Nephron (organoid): ENCODE measurements at regions not wholly inside any gene's neighbourhood (a gene's known extent, or its start where the extent isn't known, plus 50 kb on each side); places are given as distances from the start of the nearest gene placed in this dataset.
A peak's percentile ranks its signal among the peaks of the same experiment; 100 is the strongest.

Source experiments
- H3K27ac Mint-ChIP-seq, 3 experiments: 2 replicates each; pipeline ENCODE4 v1.8.0; 2020; ENCODE audit warnings: mixed read lengths in 3 of 3, mild to moderate bottlenecking in 2 of 3, moderate library complexity in 1 of 3
- H3K27me3 Mint-ChIP-seq: 2 replicates; pipeline ENCODE4 v1.8.0; 2021; ENCODE audit warnings: low read depth, mild to moderate bottlenecking, moderate library complexity, mixed read lengths
- H3K36me3 Mint-ChIP-seq: 2 replicates; pipeline ENCODE4 v1.8.0; 2020; ENCODE audit warnings: low read depth, mixed read lengths
- H3K4me1 Mint-ChIP-seq: 2 replicates; pipeline ENCODE4 v1.8.0; 2020; ENCODE audit warnings: mixed read lengths
- H3K4me3 Mint-ChIP-seq, 3 experiments: 2 replicates each; pipeline ENCODE4 v1.8.0; 2020; ENCODE audit warnings: mild to moderate bottlenecking in 3 of 3, mixed read lengths in 3 of 3, moderate library complexity in 2 of 3
- H3K9me3 Mint-ChIP-seq: 2 replicates; pipeline ENCODE4 v1.8.0; 2020; ENCODE audit warnings: mixed read lengths
- TF ChIP-seq, protein P1 (sequence below), 3 experiments: fragments of 200-600 bp; sonication (generic); IDR thresholded peaks; one replicate each; pipeline ENCODE4 v1.5.0; 2021; ENCODE audit warnings: antibody characterized with exemption in 3 of 3; ENCODE audit not compliant: unreplicated experiment in 3 of 3

- peaks cover 27% of the 10 kb centered on the region for H3K4me1 Mint-ChIP-seq
- no peaks in the 10 kb centered on the region for H3K36me3 Mint-ChIP-seq
- no peak overlapping the region for H3K4me3 Mint-ChIP-seq
- peak overlapping the region in 2 of 3 experiments; percentile 4 to 57 for H3K27ac Mint-ChIP-seq
- H3K9me3 Mint-ChIP-seq = no peaks in the 10 kb centered on the region
- peaks cover 10% of the 10 kb centered on the region for H3K27me3 Mint-ChIP-seq
- TF ChIP-seq, protein P1, sequence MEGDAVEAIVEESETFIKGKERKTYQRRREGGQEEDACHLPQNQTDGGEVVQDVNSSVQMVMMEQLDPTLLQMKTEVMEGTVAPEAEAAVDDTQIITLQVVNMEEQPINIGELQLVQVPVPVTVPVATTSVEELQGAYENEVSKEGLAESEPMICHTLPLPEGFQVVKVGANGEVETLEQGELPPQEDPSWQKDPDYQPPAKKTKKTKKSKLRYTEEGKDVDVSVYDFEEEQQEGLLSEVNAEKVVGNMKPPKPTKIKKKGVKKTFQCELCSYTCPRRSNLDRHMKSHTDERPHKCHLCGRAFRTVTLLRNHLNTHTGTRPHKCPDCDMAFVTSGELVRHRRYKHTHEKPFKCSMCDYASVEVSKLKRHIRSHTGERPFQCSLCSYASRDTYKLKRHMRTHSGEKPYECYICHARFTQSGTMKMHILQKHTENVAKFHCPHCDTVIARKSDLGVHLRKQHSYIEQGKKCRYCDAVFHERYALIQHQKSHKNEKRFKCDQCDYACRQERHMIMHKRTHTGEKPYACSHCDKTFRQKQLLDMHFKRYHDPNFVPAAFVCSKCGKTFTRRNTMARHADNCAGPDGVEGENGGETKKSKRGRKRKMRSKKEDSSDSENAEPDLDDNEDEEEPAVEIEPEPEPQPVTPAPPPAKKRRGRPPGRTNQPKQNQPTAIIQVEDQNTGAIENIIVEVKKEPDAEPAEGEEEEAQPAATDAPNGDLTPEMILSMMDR (IDR thresholded peaks at IDR 0.05; ENCODE audit: unreplicated experiment in 3 of 3) = no peak
Observed at GRCh38 chr11:69953356-69953755, 124.8 kb upstream of the ANO1 start.

DNA sequence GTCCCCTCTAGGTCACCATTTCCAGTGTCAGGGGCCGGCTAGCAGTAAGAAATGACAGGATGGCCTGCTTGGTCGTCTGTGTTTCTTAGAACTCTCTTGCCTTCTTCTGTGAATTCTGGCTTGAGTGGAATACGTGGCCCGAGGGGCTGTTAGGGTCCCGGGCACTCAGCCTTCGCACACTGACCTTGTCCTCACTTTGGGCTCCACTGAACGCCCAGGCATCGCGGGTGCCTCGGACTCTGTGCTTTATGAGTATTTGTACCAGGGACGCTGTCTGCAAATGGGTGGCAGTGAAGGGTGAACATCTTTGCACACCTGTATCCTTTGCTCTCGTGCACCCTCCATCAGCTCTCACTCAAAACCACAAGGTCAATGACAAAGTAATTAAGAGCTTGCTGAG is 123.4 kb upstream of the ANO1 start:
- peaks cover 26% of the 10 kb centered on the region for H3K4me1 Mint-ChIP-seq
- peaks cover 10% of the 10 kb centered on the region for H3K27me3 Mint-ChIP-seq
- H3K36me3 Mint-ChIP-seq = no peaks in the 10 kb centered on the region
- TF ChIP-seq, protein P1 (IDR thresholded peaks at IDR 0.05; ENCODE audit: unreplicated experiment in 3 of 3) = no peak
- no peak overlapping the region for H3K4me3 Mint-ChIP-seq
- H3K27ac Mint-ChIP-seq = peak overlapping the region in 2 of 3 experiments; percentile 15 to 76
- H3K9me3 Mint-ChIP-seq = no peaks in the 10 kb centered on the region

- Mint-ChIP-seq H3K9me3 (no peaks in the 10 kb centered on the region), H3K36me3 (no peaks in the 10 kb centered on the region), H3K4me3 (no peak overlapping the region), H3K27ac (peak overlapping the region in 2 of 3 experiments; percentile 40 to 96), H3K4me1 (peaks cover 29% of the 10 kb centered on the region), H3K27me3 (peaks cover 14% of the 10 kb centered on the region)
- TF ChIP-seq, protein P1 (IDR thresholded peaks at IDR 0.05; ENCODE audit: unreplicated experiment in 3 of 3) = no peak
Observed at GRCh38 chr11:69956669-69957190, 121.4 kb upstream of the ANO1 start.

GRCh38 chr11:69957849-69958248 is 120.3 kb upstream of the ANO1 start:
- Mint-ChIP-seq H3K27me3 (peaks cover 16% of the 10 kb centered on the region), H3K4me3 (no peak overlapping the region), H3K4me1 (peaks cover 30% of the 10 kb centered on the region), H3K36me3 (no peaks in the 10 kb centered on the region), H3K9me3 (no peaks in the 10 kb centered on the region), H3K27ac (peak overlapping the region; percentile 71 to 96 (median 91))
- TF ChIP-seq, protein P1 (IDR thresholded peaks at IDR 0.05; ENCODE audit: unreplicated experiment in 3 of 3) = no peak

GRCh38 chr11:69958308-69958707 is 119.8 kb upstream of the ANO1 start:
- H3K27me3 Mint-ChIP-seq = peaks cover 17% of the 10 kb centered on the region
- no peak overlapping the region for H3K4me3 Mint-ChIP-seq
- peak overlapping the region; percentile 71 to 96 (median 91) for H3K27ac Mint-ChIP-seq
- TF ChIP-seq, protein P1 (IDR thresholded peaks at IDR 0.05; ENCODE audit: unreplicated experiment in 3 of 3) = no peak
- peaks cover 34% of the 10 kb centered on the region for H3K4me1 Mint-ChIP-seq
- H3K36me3 Mint-ChIP-seq = no peaks in the 10 kb centered on the region
- no peaks in the 10 kb centered on the region for H3K9me3 Mint-ChIP-seq

- TF ChIP-seq, protein P1 (IDR thresholded peaks at IDR 0.05; ENCODE audit: unreplicated experiment in 3 of 3) = no peak
- no peaks in the 10 kb centered on the region for H3K9me3 Mint-ChIP-seq
- no peak overlapping the region for H3K4me3 Mint-ChIP-seq
- peaks cover 46% of the 10 kb centered on the region for H3K4me1 Mint-ChIP-seq
- H3K36me3 Mint-ChIP-seq = no peaks in the 10 kb centered on the region
- peaks cover 21% of the 10 kb centered on the region for H3K27me3 Mint-ChIP-seq
- peak overlapping the region in 2 of 3 experiments; percentile 25 to 65 for H3K27ac Mint-ChIP-seq
Observed at GRCh38 chr11:69959461-69959860, 118.7 kb upstream of the ANO1 start.
